WTC11 (cell line): ENCODE measurements at regions not wholly inside any gene's neighbourhood (a gene's known extent, or its start where the extent isn't known, plus 50 kb on each side); places are given as distances from the start of the nearest gene placed in this dataset.

ENCODE experiments used
- CREM ChIP-seq: sonication (generic); formaldehyde crosslinking; IDR thresholded peaks from 2 replicates; pipeline ENCODE4 v1.8.1; 2022; ENCODE audit warnings: mild to moderate bottlenecking, missing genetic modification reagents, moderate library complexity
- CTCF ChIP-seq: fragments of 200-600 bp; IDR thresholded peaks from 2 replicates; pipeline ENCODE4 v1.8.0; 2022; ENCODE audit warnings: antibody characterized with exemption
- FOXP1 ChIP-seq: sonication (generic); formaldehyde crosslinking; IDR thresholded peaks from 2 replicates; pipeline ENCODE4 v1.8.0; 2022; ENCODE audit warnings: missing genetic modification reagents, mild to moderate bottlenecking, moderate library complexity, borderline replicate concordance
- JUN ChIP-seq: sonication (generic); formaldehyde crosslinking; IDR thresholded peaks from 2 replicates; pipeline ENCODE4 v1.8.0; 2023; ENCODE audit warnings: mild to moderate bottlenecking, missing genetic modification reagents
- MXD4 ChIP-seq: fragments of 250-450 bp; sonication (Bioruptor Pico); IDR thresholded peaks from 2 replicates; pipeline ENCODE4 v1.8.0; 2021; ENCODE audit warnings: mild to moderate bottlenecking, moderate library complexity, borderline replicate concordance

- no peak for TF ChIP-seq JUN (CRISPR knock-in tag)
- no peak for TF ChIP-seq CREM (CRISPR knock-in tag)
- TF ChIP-seq CTCF = no peak
- no peak for TF ChIP-seq MXD4 (CRISPR knock-in tag)
- TF ChIP-seq FOXP1 (CRISPR knock-in tag) = no peak
These were observed 67.2 kb upstream of the VASH1 start for GRCh38 chr14:76694106-76694505.
